H9 (cell line): ENCODE measurements at regions not wholly inside any gene's neighbourhood (a gene's known extent, or its start where the extent isn't known, plus 50 kb on each side); places are given as distances from the start of the nearest gene placed in this dataset.

Experiments
- DNase-seq: peaks from one replicate; pipeline ENCODE4 v3.0.0-alpha.2; 2017
- H2AFZ ChIP-seq: one replicate; pipeline ENCODE4 v1.6.1; 2013; ENCODE audit warnings: mild to moderate bottlenecking, low read length, control low read depth, moderate library complexity
- H2AK5ac ChIP-seq: 2 replicates; pipeline ENCODE4 v1.6.1; 2013; ENCODE audit warnings: low read length, control low read depth, mixed read lengths; ENCODE audit not compliant: insufficient read length
- H2BK120ac ChIP-seq: one replicate; pipeline ENCODE4 v1.6.1; 2013; ENCODE audit warnings: low read depth, mild to moderate bottlenecking, low read length, control low read depth, inconsistent platforms; ENCODE audit not compliant: poor library complexity, severe bottlenecking
- H2BK12ac ChIP-seq: 2 replicates; pipeline ENCODE4 v1.6.1; 2013; ENCODE audit warnings: low read length, control low read depth, mixed read lengths, low read depth; ENCODE audit not compliant: insufficient read length
- H2BK15ac ChIP-seq: 2 replicates; pipeline ENCODE4 v1.6.1; 2013; ENCODE audit warnings: low read depth, low read length, control low read depth
- H2BK20ac ChIP-seq: one replicate; pipeline ENCODE4 v1.6.1; 2013; ENCODE audit warnings: low read depth, mild to moderate bottlenecking, low read length, control low read depth, inconsistent platforms; ENCODE audit not compliant: poor library complexity, severe bottlenecking
- H2BK5ac ChIP-seq: 2 replicates; pipeline ENCODE4 v1.6.1; 2013; ENCODE audit warnings: low read length, control low read depth, mixed read lengths; ENCODE audit not compliant: insufficient read length
- H3K14ac ChIP-seq: 2 replicates; pipeline ENCODE4 v1.6.1; 2013; ENCODE audit warnings: low read length, control low read depth; ENCODE audit not compliant: insufficient read depth
- H3K18ac ChIP-seq: 2 replicates; pipeline ENCODE4 v1.6.1; 2013; ENCODE audit warnings: low read depth, mild to moderate bottlenecking, mixed read lengths, low read length, control low read depth; ENCODE audit not compliant: insufficient read length
- H3K23ac ChIP-seq: 2 replicates; pipeline ENCODE4 v1.6.1; 2013; ENCODE audit warnings: low read length, control low read depth, mixed read lengths, low read depth; ENCODE audit not compliant: insufficient read length
- H3K23me2 ChIP-seq: 2 replicates; pipeline ENCODE4 v1.6.1; 2013; ENCODE audit warnings: low read depth, mild to moderate bottlenecking, mixed read lengths, low read length, control low read depth; ENCODE audit not compliant: insufficient read length, poor library complexity, severe bottlenecking
- H3K27ac ChIP-seq: 2 replicates; pipeline ENCODE4 v1.5.1; 2013; ENCODE audit warnings: low read length, control low read depth, mixed read lengths, low read depth; ENCODE audit not compliant: insufficient read length
- H3K27me3 ChIP-seq: 2 replicates; pipeline ENCODE4 v1.6.1; 2013; ENCODE audit warnings: low read length, control low read depth, inconsistent platforms; ENCODE audit not compliant: insufficient read depth
- H3K4ac ChIP-seq: 2 replicates; pipeline ENCODE4 v1.6.1; 2013; ENCODE audit warnings: low read depth, mild to moderate bottlenecking, control low read depth, inconsistent platforms, low read length, moderate library complexity
- H3K4me1 ChIP-seq: 2 replicates; pipeline ENCODE4 v1.6.1; 2013; ENCODE audit warnings: low read length, control low read depth, inconsistent platforms; ENCODE audit not compliant: insufficient read depth
- H3K4me2 ChIP-seq: 2 replicates; pipeline ENCODE4 v1.6.1; 2013; ENCODE audit warnings: low read length, control low read depth, mixed read lengths; ENCODE audit not compliant: insufficient read length, insufficient read depth
- H3K56ac ChIP-seq: 2 replicates; pipeline ENCODE4 v1.6.1; 2013; ENCODE audit warnings: low read depth, mild to moderate bottlenecking, mixed read lengths, low read length, control low read depth; ENCODE audit not compliant: insufficient read length
- H3K79me1 ChIP-seq: 2 replicates; pipeline ENCODE4 v1.6.1; 2013; ENCODE audit warnings: low read depth, mild to moderate bottlenecking, moderate library complexity, low read length, control low read depth, inconsistent platforms; ENCODE audit not compliant: insufficient read depth, poor library complexity, severe bottlenecking
- H3K79me2 ChIP-seq: 2 replicates; pipeline ENCODE4 v1.6.1; 2013; ENCODE audit warnings: low read length, control low read depth, inconsistent platforms; ENCODE audit not compliant: insufficient read depth
- H3K9ac ChIP-seq: 2 replicates; pipeline ENCODE4 v1.6.1; 2013; ENCODE audit warnings: low read length, control low read depth, mixed read lengths; ENCODE audit not compliant: insufficient read length; ENCODE audit errors: extremely low read depth
- H3K9me3 ChIP-seq: one replicate; pipeline ENCODE4 v1.6.1; 2013; ENCODE audit warnings: low read depth, low read length, inconsistent platforms; ENCODE audit not compliant: control insufficient read depth
- H3T11ph ChIP-seq: one replicate; pipeline ENCODE4 v1.6.1; 2013; ENCODE audit warnings: mild to moderate bottlenecking, low read length, control low read depth, inconsistent platforms
- H4K20me1 ChIP-seq: one replicate; pipeline ENCODE4 v1.6.1; 2013; ENCODE audit not compliant: control insufficient read depth, insufficient read length, insufficient read depth
- H4K5ac ChIP-seq: 2 replicates; pipeline ENCODE4 v1.6.1; 2013; ENCODE audit warnings: low read depth, mild to moderate bottlenecking, mixed read lengths, low read length, control low read depth; ENCODE audit not compliant: insufficient read length
- H4K8ac ChIP-seq: replicated peaks from 2 replicates; pipeline ENCODE4 v1.6.1; 2013; ENCODE audit warnings: low read length, control low read depth, mixed read lengths, low read depth; ENCODE audit not compliant: insufficient read length
- H4K91ac ChIP-seq: 2 replicates; pipeline ENCODE4 v1.6.1; 2013; ENCODE audit warnings: low read depth, mild to moderate bottlenecking, moderate library complexity, mixed read lengths, low read length, control low read depth; ENCODE audit not compliant: insufficient read length
- H3K27ac Mint-ChIP-seq, 3 experiments: 2 replicates in 2 of 3; 3 replicates in 1 of 3; pipeline ENCODE4 v1.8.0; 2020 to 2021; ENCODE audit warnings: mixed read lengths in 3 of 3, mild to moderate bottlenecking in 1 of 3, moderate library complexity in 1 of 3
- H3K27me3 Mint-ChIP-seq: 2 replicates; pipeline ENCODE4 v1.8.0; 2021; ENCODE audit warnings: low read depth, mild to moderate bottlenecking, moderate library complexity, mixed read lengths
- H3K36me3 Mint-ChIP-seq, 3 experiments: 2 replicates in 2 of 3; 3 replicates in 1 of 3; pipeline ENCODE4 v1.8.0; 2020 to 2021; ENCODE audit warnings: low read depth in 3 of 3, mixed read lengths in 3 of 3; ENCODE audit not compliant: insufficient read depth in 1 of 3
- H3K4me1 Mint-ChIP-seq, 2 experiments: 2 replicates each; pipeline ENCODE4 v1.8.0; 2020; ENCODE audit warnings: mixed read lengths in 2 of 2
- H3K4me3 Mint-ChIP-seq, 2 experiments: 2 replicates in 1 of 2; 3 replicates in 1 of 2; pipeline ENCODE4 v1.8.0; 2020 to 2021; ENCODE audit warnings: mild to moderate bottlenecking in 2 of 2, mixed read lengths in 2 of 2, moderate library complexity in 1 of 2
- H3K9me3 Mint-ChIP-seq, 2 experiments: 2 replicates in 1 of 2; 3 replicates in 1 of 2; pipeline ENCODE4 v1.8.0; 2020; ENCODE audit warnings: mild to moderate bottlenecking in 2 of 2, mixed read lengths in 2 of 2, moderate library complexity in 1 of 2
- WGBS: extraction: QIAGEN DNeasy Blood & Tissue Kit; methylation state at CpG from one replicate; pipeline ENCODE4 v1.1.7; 2013; ENCODE audit warnings: missing lambda C conversion rate, low lambda C conversion rate, mixed read lengths; ENCODE audit not compliant: insufficient read length; ENCODE audit errors: extremely low coverage; 5-methylcytosine and 5-hydroxymethylcytosine counted together
- TF ChIP-seq, protein P1 (sequence below): fragments of 200-600 bp; sonication (generic); conservative IDR thresholded peaks from 3 replicates; pipeline ENCODE4 v1.8.0; 2021; ENCODE audit warnings: antibody characterized with exemption, mild to moderate bottlenecking

DNA sequence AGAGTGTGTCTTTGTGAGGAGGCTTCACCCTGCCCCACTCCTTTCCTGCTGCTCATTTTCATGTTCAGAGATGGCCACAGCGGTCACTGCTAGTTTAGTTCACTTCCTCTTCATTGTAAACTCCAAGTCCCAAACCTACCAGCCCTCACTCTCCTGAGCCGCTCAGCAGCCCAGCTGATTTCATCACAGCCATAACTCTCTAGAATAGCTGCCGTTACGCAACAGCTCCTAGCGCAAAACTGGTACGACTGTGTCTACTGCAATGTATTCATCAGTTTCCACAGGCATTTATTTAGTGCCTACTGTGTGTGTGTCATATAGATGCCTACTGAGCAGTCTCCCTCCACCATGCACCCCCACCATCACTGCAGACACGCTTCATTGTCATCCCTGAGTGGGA is 233.5 kb upstream of the RPL38 start:
- peak overlapping the region in 1 of 3 experiments; percentile 47; a peak in 1 of 7 replicates for H3K27ac Mint-ChIP-seq
- H3K4me2 ChIP-seq, result no peak overlapping the region
- H2BK5ac ChIP-seq, result no peak overlapping the region
- H3K9ac ChIP-seq, result no peak overlapping the region
- H3K36me3 Mint-ChIP-seq, result peaks cover 0 to 4% (median 0%) of the 10 kb centered on the region in 3 experiments; a peak in 1 of 7 replicates
- H3K79me1 ChIP-seq, result no peaks in the 10 kb centered on the region
- peaks cover 5 to 7% of the 10 kb centered on the region in 2 experiments for H3K9me3 Mint-ChIP-seq
- no peaks in the 10 kb centered on the region for H3K23me2 ChIP-seq
- WGBS, result no CpG with 5 or more reads among the region's 7 CpGs
- peaks cover 19% of the 10 kb centered on the region for H3K27me3 Mint-ChIP-seq
- H3K23ac ChIP-seq, result no peak overlapping the region
- H3K27ac ChIP-seq, result no peak overlapping the region
- TF ChIP-seq, protein P1, sequence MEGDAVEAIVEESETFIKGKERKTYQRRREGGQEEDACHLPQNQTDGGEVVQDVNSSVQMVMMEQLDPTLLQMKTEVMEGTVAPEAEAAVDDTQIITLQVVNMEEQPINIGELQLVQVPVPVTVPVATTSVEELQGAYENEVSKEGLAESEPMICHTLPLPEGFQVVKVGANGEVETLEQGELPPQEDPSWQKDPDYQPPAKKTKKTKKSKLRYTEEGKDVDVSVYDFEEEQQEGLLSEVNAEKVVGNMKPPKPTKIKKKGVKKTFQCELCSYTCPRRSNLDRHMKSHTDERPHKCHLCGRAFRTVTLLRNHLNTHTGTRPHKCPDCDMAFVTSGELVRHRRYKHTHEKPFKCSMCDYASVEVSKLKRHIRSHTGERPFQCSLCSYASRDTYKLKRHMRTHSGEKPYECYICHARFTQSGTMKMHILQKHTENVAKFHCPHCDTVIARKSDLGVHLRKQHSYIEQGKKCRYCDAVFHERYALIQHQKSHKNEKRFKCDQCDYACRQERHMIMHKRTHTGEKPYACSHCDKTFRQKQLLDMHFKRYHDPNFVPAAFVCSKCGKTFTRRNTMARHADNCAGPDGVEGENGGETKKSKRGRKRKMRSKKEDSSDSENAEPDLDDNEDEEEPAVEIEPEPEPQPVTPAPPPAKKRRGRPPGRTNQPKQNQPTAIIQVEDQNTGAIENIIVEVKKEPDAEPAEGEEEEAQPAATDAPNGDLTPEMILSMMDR, result no peak
- H2BK15ac ChIP-seq, result no peak overlapping the region
- no peaks in the 10 kb centered on the region for H4K20me1 ChIP-seq
- no peak overlapping the region for H2BK12ac ChIP-seq
- H4K5ac ChIP-seq, result no peak overlapping the region
- H3K9me3 ChIP-seq, result no peaks in the 10 kb centered on the region
- no peaks in the 10 kb centered on the region for H3K79me2 ChIP-seq
- H2AK5ac ChIP-seq, result no peak overlapping the region
- H3K18ac ChIP-seq, result no peak overlapping the region
- no peak overlapping the region for H3K56ac ChIP-seq
- H2AFZ ChIP-seq, result no peak overlapping the region
- no peak overlapping the region for H3K4ac ChIP-seq
- H2BK120ac ChIP-seq, result no peak overlapping the region
- H2BK20ac ChIP-seq, result no peak overlapping the region
- H4K91ac ChIP-seq, result no peak overlapping the region
- H3K27me3 ChIP-seq, result no peaks in the 10 kb centered on the region
- H3T11ph ChIP-seq, result no peak overlapping the region
- no peak overlapping the region for H3K14ac ChIP-seq
- no peak overlapping the region for H3K4me3 Mint-ChIP-seq
- DNase-seq, result no peak
- peaks cover 13 to 18% of the 10 kb centered on the region in 2 experiments for H3K4me1 Mint-ChIP-seq
- H3K4me1 ChIP-seq, result peaks cover 3% of the 10 kb centered on the region; the same call in 1 of the 2 replicates
- no peak overlapping the region for H4K8ac ChIP-seq
